OCI-LY7 (cell line): ENCODE measurements at regions not wholly inside any gene's neighbourhood (a gene's known extent, or its start where the extent isn't known, plus 50 kb on each side); places are given as distances from the start of the nearest gene placed in this dataset.
"Not testable (repeated sequence)": the region's sequence is repeated elsewhere in the genome, so short reads cannot be mapped to it uniquely, and the experiment has no call there.

Source experiments
- BruUV-seq: library from RNA; stranded (reverse); fragments of 400-500 nt; replicated peaks from 2 replicates; lab custom pipeline; 2021; lab: Mats Ljungman, UMichigan
- CTCF ChIA-PET: fragments of 300-600 bp; sonication (Branson Sonifier 250); formaldehyde crosslinking; loops from one replicate; lab custom pipeline; 2022; ENCODE audit warnings: antibody characterized with exemption; ENCODE audit not compliant: unreplicated experiment; lab: Charles Lee
- POLR2A ChIA-PET: fragments of 300-600 bp; sonication (Branson Sonifier 250); formaldehyde crosslinking; loops from one replicate; lab custom pipeline; 2022; ENCODE audit warnings: antibody characterized with exemption; lab: Charles Lee
- DNase-seq: peaks from one replicate; pipeline ENCODE4 v3.0.0-alpha.2; 2015; ENCODE audit warnings: low spot score
- H2AFZ ChIP-seq: fragments of 200-600 bp; sonication (generic), shearing (Covaris generic); 2 replicates; pipeline ENCODE4 v1.6.1; 2014; ENCODE audit warnings: mild to moderate bottlenecking, antibody characterized with exemption, low read length, moderate library complexity
- H3K27ac ChIP-seq: fragments of 200-600 bp; sonication (generic); 2 replicates; pipeline ENCODE4 v1.5.1; 2014; ENCODE audit warnings: mixed run types, low read depth, mild to moderate bottlenecking, moderate library complexity, low read length, inconsistent platforms; ENCODE audit not compliant: poor library complexity, severe bottlenecking
- H3K36me3 ChIP-seq: fragments of 200-600 bp; sonication (generic); 2 replicates; pipeline ENCODE4 v1.6.1; 2014; ENCODE audit warnings: mild to moderate bottlenecking, antibody characterized with exemption, low read length, moderate library complexity, mixed read lengths; ENCODE audit not compliant: insufficient read depth
- H3K4me1 ChIP-seq: fragments of 200-600 bp; sonication (generic); 2 replicates; pipeline ENCODE4 v1.5.1; 2014; ENCODE audit warnings: mild to moderate bottlenecking, low read length; ENCODE audit not compliant: insufficient read depth, poor library complexity, severe bottlenecking
- H3K4me2 ChIP-seq: fragments of 200-600 bp; sonication (generic); 2 replicates; pipeline ENCODE4 v1.6.1; 2014; ENCODE audit warnings: mild to moderate bottlenecking, low read length
- H3K4me3 ChIP-seq: fragments of 200-600 bp; sonication (generic); 2 replicates; pipeline ENCODE4 v1.5.1; 2014; ENCODE audit warnings: mild to moderate bottlenecking, low read depth, low read length; ENCODE audit not compliant: poor library complexity, severe bottlenecking
- H3K79me2 ChIP-seq: fragments of 200-600 bp; sonication (generic); 2 replicates; pipeline ENCODE4 v1.6.1; 2016; ENCODE audit warnings: low read depth, mild to moderate bottlenecking, low read length, moderate library complexity, mixed read lengths; ENCODE audit not compliant: insufficient read depth
- H3K9me2 ChIP-seq: fragments of 200-600 bp; sonication (generic); 2 replicates; pipeline ENCODE4 v1.6.1; 2016; ENCODE audit warnings: mild to moderate bottlenecking, low read length, mixed read lengths; ENCODE audit not compliant: insufficient read depth
- H3K9me3 ChIP-seq: fragments of 200-600 bp; sonication (generic); 2 replicates; pipeline ENCODE4 v1.6.1; 2014; ENCODE audit warnings: mild to moderate bottlenecking, mixed run types, low read length, mixed read lengths
- H4K20me1 ChIP-seq: fragments of 200-600 bp; sonication (generic); 2 replicates; pipeline ENCODE4 v1.6.1; 2014; ENCODE audit warnings: mild to moderate bottlenecking, antibody characterized with exemption, low read length, moderate library complexity, mixed read lengths; ENCODE audit not compliant: insufficient read depth
- CTCF ChIP-seq: fragments of 200-600 bp; sonication (generic); conservative IDR thresholded peaks from 2 replicates; pipeline ENCODE4 v1.5.1; 2014; ENCODE audit warnings: mild to moderate bottlenecking, antibody characterized with exemption, low read length, moderate library complexity, mixed read lengths
- EZH2phosphoT487 ChIP-seq: fragments of 200-600 bp; sonication (generic); IDR thresholded peaks from 2 replicates; pipeline ENCODE4 v1.6.1; 2018; ENCODE audit warnings: low read depth, borderline replicate concordance, mild to moderate bottlenecking, mixed run types, antibody characterized with exemption, low read length, moderate library complexity, mixed read lengths
- intact Hi-C: fragments of 100-400 bp; cut with micrococcal nuclease; formaldehyde crosslinking; loops from one replicate; pipeline ENCODE4 v1.10.0; 2022; ENCODE audit not compliant: unreplicated experiment

- POLR2A ChIA-PET, CTCF ChIA-PET, BruUV-seq: not testable (repeated sequence)
Observed at GRCh38 chr7:119951614-119952013, 321.4 kb upstream of the KCND2 start.

GRCh38 chr7:119957335-119957734 lies 315.6 kb upstream of the KCND2 start:
- no peak overlapping the region for H3K4me3 ChIP-seq
- H3K4me2 ChIP-seq: no peak overlapping the region
- H4K20me1 ChIP-seq: no peaks in the 10 kb centered on the region
- no peaks in the 10 kb centered on the region for H3K9me3 ChIP-seq
- no peak overlapping the region for H2AFZ ChIP-seq
- intact Hi-C loops: no loop called here
- no peaks in the 10 kb centered on the region for H3K79me2 ChIP-seq
- DNase-seq: no peak
- H3K27ac ChIP-seq: no peak overlapping the region
- ChIA-PET CTCF (no interaction called here), POLR2A (no interaction called here)
- no peaks in the 10 kb centered on the region for H3K9me2 ChIP-seq
- H3K36me3 ChIP-seq: no peaks in the 10 kb centered on the region
- BruUV-seq: no TSS peak
- no peaks in the 10 kb centered on the region for H3K4me1 ChIP-seq
- TF ChIP-seq EZH2phosphoT487 (no peak), CTCF (no peak)

More at GRCh38 chr7:119951614-119952013, 321.4 kb upstream of the KCND2 start:
- H3K36me3 ChIP-seq, DNase-seq, H3K4me1 ChIP-seq, H3K27ac ChIP-seq, H2AFZ ChIP-seq, H3K4me3 ChIP-seq, H3K79me2 ChIP-seq, H4K20me1 ChIP-seq, intact Hi-C loops, H3K9me3 ChIP-seq, H3K9me2 ChIP-seq, H3K4me2 ChIP-seq: not testable (repeated sequence)

- no peaks in the 10 kb centered on the region for H3K79me2 ChIP-seq
- H3K9me3 ChIP-seq: no peaks in the 10 kb centered on the region
- no TSS peak for BruUV-seq
- H3K27ac ChIP-seq: no peak overlapping the region
- intact Hi-C loops: no loop called here
- no peaks in the 10 kb centered on the region for H3K4me1 ChIP-seq
- ChIA-PET CTCF (no interaction called here), POLR2A (no interaction called here)
- H3K9me2 ChIP-seq: no peaks in the 10 kb centered on the region
- DNase-seq: no peak
- no peaks in the 10 kb centered on the region for H3K36me3 ChIP-seq
- no peak overlapping the region for H3K4me3 ChIP-seq
- H3K4me2 ChIP-seq: no peak overlapping the region
- H4K20me1 ChIP-seq: no peaks in the 10 kb centered on the region
- H2AFZ ChIP-seq: no peak overlapping the region
- TF ChIP-seq CTCF (no peak), EZH2phosphoT487 (no peak)
Observed at GRCh38 chr7:119959811-119960210, 313.2 kb upstream of the KCND2 start.
